ENCODE measurements at regions not wholly inside any gene's neighbourhood (a gene's known extent, or its start where the extent isn't known, plus 50 kb on each side); places are given as distances from the start of the nearest gene placed in this dataset.

- no peak overlapping the region for H3K4me3 ChIP-seq (ENCODE audit: low read depth, low read length)
- no peak for DNase-seq (ENCODE audit: low read depth)
- TF ChIP-seq CTCF (IDR thresholded peaks at IDR 0.05; ENCODE audit: low read depth, low read length, missing control alignments) = no peak
Measured at GRCh38 chr10:113239566-113240350, 289.7 kb downstream of the TCF7L2 start.

- no peak for DNase-seq (ENCODE audit: low read depth)
- H3K4me3 ChIP-seq (ENCODE audit: low read depth, low read length) = no peak overlapping the region
Measured at GRCh38 chr10:113240736-113241135, 290.7 kb downstream of the TCF7L2 start.

GRCh38 chr10:113241599-113242360, 291.7 kb downstream of the TCF7L2 start:
- H3K4me3 ChIP-seq (ENCODE audit: low read depth, low read length) = no peak overlapping the region
- TF ChIP-seq CTCF (IDR thresholded peaks at IDR 0.05; ENCODE audit: low read depth, low read length, missing control alignments) = no peak
- no peak for DNase-seq (ENCODE audit: low read depth)

More at GRCh38 chr10:113240736-113241135, 290.7 kb downstream of the TCF7L2 start:
- TF ChIP-seq CTCF (IDR thresholded peaks at IDR 0.05; ENCODE audit: low read depth, low read length, missing control alignments) = no peak

- no peak for DNase-seq (ENCODE audit: low read depth)
- no peak for TF ChIP-seq CTCF (IDR thresholded peaks at IDR 0.05; ENCODE audit: low read depth, low read length, missing control alignments)
- H3K4me3 ChIP-seq (ENCODE audit: low read depth, low read length) = no peak overlapping the region
Measured at GRCh38 chr10:113243311-113243710, 293.3 kb downstream of the TCF7L2 start.

- TF ChIP-seq CTCF (IDR thresholded peaks at IDR 0.05; ENCODE audit: low read depth, low read length, missing control alignments) = no peak
- DNase-seq (ENCODE audit: low read depth) = no peak
- no peak overlapping the region for H3K4me3 ChIP-seq (ENCODE audit: low read depth, low read length)
Measured at GRCh38 chr10:113244750-113245149, 294.7 kb downstream of the TCF7L2 start.

GRCh38 chr10:113245286-113245685, 295.2 kb downstream of the TCF7L2 start:
- no peak overlapping the region for H3K4me3 ChIP-seq (ENCODE audit: low read depth, low read length)
- DNase-seq (ENCODE audit: low read depth) = no peak
- no peak for TF ChIP-seq CTCF (IDR thresholded peaks at IDR 0.05; ENCODE audit: low read depth, low read length, missing control alignments)

Measured in GM12864 (cell line).